ENCODE measurements at regions not wholly inside any gene's neighbourhood (a gene's known extent, or its start where the extent isn't known, plus 50 kb on each side); places are given as distances from the start of the nearest gene placed in this dataset.
A peak's percentile ranks its signal among the peaks of the same experiment; 100 is the strongest.

GRCh38 chrX:51954592-51954991 lies 61.2 kb downstream of the MAGED1 start:
- TF ChIP-seq CTCF (IDR thresholded peaks at IDR 0.05; ENCODE audit: extremely low read depth, insufficient read depth, missing control alignments): no peak
- in situ Hi-C loops (cut with MboI; ENCODE audit: low pct_unique_long_range_greater_than_20kb, low sequenced_read_pairs, unreplicated experiment): no loop called here
- DNase-seq (ENCODE audit: low spot score): no peak

- peak; percentile 14 for DNase-seq (ENCODE audit: low spot score)
These were observed 61.8 kb downstream of the MAGED1 start for GRCh38 chrX:51955200-51955599.

GRCh38 chrX:51956441-51956840 lies 63.0 kb downstream of the MAGED1 start:
- in situ Hi-C loops (cut with MboI; ENCODE audit: low pct_unique_long_range_greater_than_20kb, low sequenced_read_pairs, unreplicated experiment): no loop called here
- TF ChIP-seq CTCF (IDR thresholded peaks at IDR 0.05; ENCODE audit: extremely low read depth, insufficient read depth, missing control alignments): no peak
- DNase-seq (ENCODE audit: low spot score): no peak

More at GRCh38 chrX:51955200-51955599, 61.8 kb downstream of the MAGED1 start:
- in situ Hi-C loops (cut with MboI; ENCODE audit: low pct_unique_long_range_greater_than_20kb, low sequenced_read_pairs, unreplicated experiment): no loop called here
- TF ChIP-seq CTCF (IDR thresholded peaks at IDR 0.05; ENCODE audit: extremely low read depth, insufficient read depth, missing control alignments): no peak

- no peak for DNase-seq (ENCODE audit: low spot score)
- TF ChIP-seq CTCF (IDR thresholded peaks at IDR 0.05; ENCODE audit: extremely low read depth, insufficient read depth, missing control alignments): no peak
- in situ Hi-C loops (cut with MboI; ENCODE audit: low pct_unique_long_range_greater_than_20kb, low sequenced_read_pairs, unreplicated experiment): no loop called here
These were observed 81.9 kb downstream of the MAGED1 start for GRCh38 chrX:51975360-51975759.

GRCh38 chrX:51975811-51976210 lies 82.4 kb downstream of the MAGED1 start:
- no peak for DNase-seq (ENCODE audit: low spot score)
- TF ChIP-seq CTCF (IDR thresholded peaks at IDR 0.05; ENCODE audit: extremely low read depth, insufficient read depth, missing control alignments): no peak
- in situ Hi-C loops (cut with MboI; ENCODE audit: low pct_unique_long_range_greater_than_20kb, low sequenced_read_pairs, unreplicated experiment): no loop called here

- no peak for TF ChIP-seq CTCF (IDR thresholded peaks at IDR 0.05; ENCODE audit: extremely low read depth, insufficient read depth, missing control alignments)
- DNase-seq (ENCODE audit: low spot score): no peak
- in situ Hi-C loops (cut with MboI; ENCODE audit: low pct_unique_long_range_greater_than_20kb, low sequenced_read_pairs, unreplicated experiment): no loop called here
These were observed 83.1 kb downstream of the MAGED1 start for GRCh38 chrX:51976503-51976902.

All from GM13977 (cell line).